Lower lobe of right lung (tissue), 2 donors: ENCODE measurements at regions not wholly inside any gene's neighbourhood (a gene's known extent, or its start where the extent isn't known, plus 50 kb on each side); places are given as distances from the start of the nearest gene placed in this dataset.
"Not testable (repeated sequence)": the region's sequence is repeated elsewhere in the genome, so short reads cannot be mapped to it uniquely, and the experiment has no call there.

Experiments used
- ATAC-seq, 2 donors: fragments of 200-7000 bp; cut with Tn5 transposase; one replicate each; pipeline ENCODE4 v1.9.1; 2020 to 2022; ENCODE audit warnings: mild to moderate bottlenecking in 2 of 2, moderate library complexity in 2 of 2
- DNase-seq: peaks from one replicate; pipeline ENCODE4 v3.0.0-alpha.2; 2020
- H3K27ac ChIP-seq: fragments of 200-600 bp; one replicate; pipeline ENCODE4 v1.8.0; 2022
- H3K27me3 ChIP-seq: fragments of 200-600 bp; one replicate; pipeline ENCODE4 v1.8.0; 2022; ENCODE audit warnings: low read depth
- H3K36me3 ChIP-seq: fragments of 200-600 bp; one replicate; pipeline ENCODE4 v1.8.0; 2022; ENCODE audit warnings: mild to moderate bottlenecking
- H3K4me1 ChIP-seq: fragments of 200-600 bp; one replicate; pipeline ENCODE4 v1.8.0; 2022
- H3K4me3 ChIP-seq: fragments of 200-600 bp; one replicate; pipeline ENCODE4 v1.8.0; 2022; ENCODE audit warnings: mild to moderate bottlenecking
- H3K9me3 ChIP-seq: fragments of 200-600 bp; one replicate; pipeline ENCODE4 v1.8.0; 2022
- CTCF ChIP-seq: fragments of 200-600 bp; IDR thresholded peaks from one replicate; pipeline ENCODE4 v1.8.0; 2022; ENCODE audit warnings: antibody characterized with exemption, mild to moderate bottlenecking
- intact Hi-C: fragments of 100-400 bp; cut with DNase I; formaldehyde crosslinking; loops from one replicate; pipeline ENCODE4 v1.11.0; 2022
- donor health status: DM: no; HTN: yes; CAD: no; lungs with severe emphysema.

GRCh38 chr7:3159039-3159438 is 115.4 kb upstream of the CARD11 start:
- intact Hi-C loops: no loop called here
- H3K27ac ChIP-seq: no peak overlapping the region
- DNase-seq: no peak
- TF ChIP-seq CTCF: no peak
- no peaks in the 10 kb centered on the region for H3K4me1 ChIP-seq
- H3K36me3 ChIP-seq: no peaks in the 10 kb centered on the region
- no peaks in the 10 kb centered on the region for H3K9me3 ChIP-seq
- no peak for ATAC-seq
- H3K27me3 ChIP-seq: peaks cover 4% of the 10 kb centered on the region
- H3K4me3 ChIP-seq: no peak overlapping the region

GRCh38 chr7:3159445-3159844 is 115.8 kb upstream of the CARD11 start:
- intact Hi-C loops: no loop called here
- DNase-seq: no peak

DNA sequence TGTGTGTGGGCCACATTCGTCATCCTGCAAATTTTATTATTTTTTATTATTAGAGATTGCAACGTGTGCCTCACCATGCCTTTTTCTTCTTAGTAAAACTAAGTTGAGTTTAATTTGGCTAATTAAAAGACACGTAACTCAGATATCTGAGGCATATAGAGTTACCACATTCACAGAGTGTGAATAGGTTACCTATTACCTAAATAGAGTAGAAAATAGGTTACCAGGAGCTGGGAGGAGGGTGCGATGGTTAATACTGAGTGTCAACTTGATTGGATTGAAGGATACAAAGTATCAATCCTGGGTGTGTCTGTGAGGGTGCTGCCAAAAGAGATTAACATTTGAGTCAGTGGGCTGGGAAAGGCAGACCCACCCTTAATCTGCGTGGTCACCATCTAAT is 116.3 kb upstream of the CARD11 start:
- H3K4me3 ChIP-seq, DNase-seq, ATAC-seq, H3K27me3 ChIP-seq, H3K9me3 ChIP-seq, intact Hi-C loops, H3K36me3 ChIP-seq, H3K27ac ChIP-seq, H3K4me1 ChIP-seq: not testable (repeated sequence)

More at GRCh38 chr7:3159445-3159844, 115.8 kb upstream of the CARD11 start:
- Histone ChIP-seq H3K4me3 (no peak overlapping the region), H3K36me3 (no peaks in the 10 kb centered on the region), H3K9me3 (no peaks in the 10 kb centered on the region), H3K4me1 (no peaks in the 10 kb centered on the region), H3K27ac (no peak overlapping the region), H3K27me3 (peaks cover 7% of the 10 kb centered on the region)
- ATAC-seq: no peak
- no peak for TF ChIP-seq CTCF

DNA sequence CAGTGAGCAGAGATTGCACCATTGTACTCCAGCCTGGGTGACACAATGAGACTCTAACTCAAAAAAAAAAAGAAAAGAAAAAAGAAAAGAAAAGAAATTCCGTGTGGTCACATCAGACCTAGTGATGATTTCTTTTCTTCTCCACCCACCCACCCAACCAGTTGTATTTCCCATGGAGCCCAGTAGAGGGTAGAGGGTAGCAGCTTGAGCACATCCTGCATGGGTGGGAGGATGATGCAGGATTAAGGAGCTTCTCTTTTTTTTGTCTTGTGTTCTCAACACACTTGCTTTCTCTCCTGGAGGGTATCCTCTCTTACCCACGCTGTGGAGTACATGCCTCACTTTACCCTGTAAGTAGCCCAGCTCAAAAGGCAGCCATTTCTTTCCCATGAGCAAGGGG is 118.6 kb upstream of the CARD11 start:
- H3K27ac ChIP-seq: no peak overlapping the region
- no peak overlapping the region for H3K4me3 ChIP-seq
- H3K9me3 ChIP-seq: no peaks in the 10 kb centered on the region
- ATAC-seq (no peak), DNase-seq (no peak)
- no peaks in the 10 kb centered on the region for H3K36me3 ChIP-seq
- H3K4me1 ChIP-seq: no peaks in the 10 kb centered on the region
- intact Hi-C loops: no loop called here
- peaks cover 7% of the 10 kb centered on the region for H3K27me3 ChIP-seq
- TF ChIP-seq CTCF: no peak

DNA sequence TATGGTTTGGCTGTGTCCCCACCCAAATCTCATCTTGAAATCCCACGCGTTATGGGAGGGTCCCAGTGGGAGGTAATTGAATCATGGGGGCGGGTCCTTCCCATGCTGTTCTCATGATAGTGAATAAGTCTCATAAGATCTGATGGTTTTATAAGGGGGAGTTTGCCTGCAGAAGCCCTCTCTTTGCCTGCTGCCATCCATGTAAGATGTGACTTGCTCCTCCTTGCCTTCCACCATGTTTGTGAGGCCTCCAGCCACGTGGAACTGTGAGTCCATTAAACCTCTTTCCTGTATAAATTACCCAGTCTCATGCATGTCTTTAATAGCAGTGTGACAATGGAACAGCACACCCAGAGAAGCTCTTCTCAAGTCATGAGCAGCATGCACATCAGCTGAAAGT is 119.1 kb upstream of the CARD11 start:
- H3K36me3 ChIP-seq, H3K27ac ChIP-seq, H3K4me3 ChIP-seq, H3K9me3 ChIP-seq, H3K27me3 ChIP-seq, intact Hi-C loops, ATAC-seq, H3K4me1 ChIP-seq, DNase-seq: not testable (repeated sequence)

- DNase-seq (no peak), ATAC-seq (no peak)
- H3K9me3 ChIP-seq: no peaks in the 10 kb centered on the region
- TF ChIP-seq CTCF: no peak
- no peaks in the 10 kb centered on the region for H3K4me1 ChIP-seq
- no peak overlapping the region for H3K27ac ChIP-seq
- no peak overlapping the region for H3K4me3 ChIP-seq
- H3K27me3 ChIP-seq: peaks cover 15% of the 10 kb centered on the region
- intact Hi-C loops: no loop called here
- H3K36me3 ChIP-seq: no peaks in the 10 kb centered on the region
Observed at GRCh38 chr7:3164380-3164792, 120.7 kb upstream of the CARD11 start.
